Muscle layer of duodenum (tissue), 2 donors: ENCODE measurements at regions not wholly inside any gene's neighbourhood (a gene's known extent, or its start where the extent isn't known, plus 50 kb on each side); places are given as distances from the start of the nearest gene placed in this dataset.

Source experiments
- H3K27ac ChIP-seq: one replicate; pipeline ENCODE4 v1.7.0; 2013; ENCODE audit warnings: mild to moderate bottlenecking, low read length
- H3K27me3 ChIP-seq: one replicate; pipeline ENCODE4 v1.7.0; 2013; ENCODE audit warnings: low read depth, mild to moderate bottlenecking, control low read depth, low read length
- H3K36me3 ChIP-seq, 2 donors: one replicate each; pipeline ENCODE4 v1.7.0; 2013; ENCODE audit warnings: low read length in 2 of 2, control low read depth in 1 of 2, mild to moderate bottlenecking in 1 of 2; ENCODE audit not compliant: insufficient read depth in 2 of 2, control insufficient read depth in 1 of 2
- H3K4me1 ChIP-seq, 2 donors: one replicate each; pipeline ENCODE4 v1.7.0; 2013; ENCODE audit warnings: low read length in 2 of 2, mild to moderate bottlenecking in 2 of 2, control low read depth in 1 of 2, moderate library complexity in 1 of 2; ENCODE audit not compliant: insufficient read depth in 2 of 2, control insufficient read depth in 1 of 2
- H3K4me3 ChIP-seq, 2 donors: one replicate each; pipeline ENCODE4 v1.7.0; 2013; ENCODE audit warnings: low read length in 2 of 2, low read depth in 1 of 2, mild to moderate bottlenecking in 1 of 2
- H3K9me3 ChIP-seq, 2 donors: one replicate each; pipeline ENCODE4 v1.7.0; 2013; ENCODE audit warnings: low read length in 2 of 2, control low read depth in 1 of 2, mild to moderate bottlenecking in 1 of 2; ENCODE audit not compliant: control insufficient read depth in 1 of 2
- donor health status: healthy.

GRCh38 chr13:99065235-99066015 is 87.6 kb upstream of the DOCK9 start:
- H3K9me3 ChIP-seq = no peaks in the 10 kb centered on the region
- H3K27me3 ChIP-seq = no peaks in the 10 kb centered on the region
- no peaks in the 10 kb centered on the region for H3K36me3 ChIP-seq
- no peak overlapping the region for H3K4me3 ChIP-seq
- H3K27ac ChIP-seq = no peak overlapping the region
- peaks cover 18 to 50% of the 10 kb centered on the region in 2 donors for H3K4me1 ChIP-seq

- Histone ChIP-seq H3K4me1 (peaks cover 13 to 43% of the 10 kb centered on the region in 2 donors), H3K27ac (no peak overlapping the region), H3K36me3 (no peaks in the 10 kb centered on the region), H3K27me3 (no peaks in the 10 kb centered on the region), H3K4me3 (no peak overlapping the region), H3K9me3 (no peaks in the 10 kb centered on the region)
Measured at GRCh38 chr13:99066219-99066618, 88.4 kb upstream of the DOCK9 start.

- Histone ChIP-seq H3K4me1 (peaks cover 13 to 40% of the 10 kb centered on the region in 2 donors), H3K4me3 (no peak overlapping the region), H3K36me3 (no peaks in the 10 kb centered on the region), H3K27me3 (no peaks in the 10 kb centered on the region), H3K27ac (peak overlapping the region; percentile 48), H3K9me3 (no peaks in the 10 kb centered on the region)
Measured at GRCh38 chr13:99067159-99067985, 89.5 kb upstream of the DOCK9 start.

- no peak overlapping the region for H3K27ac ChIP-seq
- H3K9me3 ChIP-seq = peaks cover 0 to 9% of the 10 kb centered on the region in 2 donors
- no peaks in the 10 kb centered on the region for H3K27me3 ChIP-seq
- H3K4me3 ChIP-seq = no peak overlapping the region
- H3K4me1 ChIP-seq = peaks cover 0 to 24% of the 10 kb centered on the region in 2 donors
- peaks cover 0 to 5% of the 10 kb centered on the region in 2 donors for H3K36me3 ChIP-seq
Measured at GRCh38 chr13:99071211-99071610, 93.3 kb upstream of the DOCK9 start.

- H3K27me3 ChIP-seq = no peaks in the 10 kb centered on the region
- H3K27ac ChIP-seq = no peak overlapping the region
- H3K4me3 ChIP-seq = no peak overlapping the region
- peaks cover 0 to 20% of the 10 kb centered on the region in 2 donors for H3K4me1 ChIP-seq
- peaks cover 0 to 9% of the 10 kb centered on the region in 2 donors for H3K9me3 ChIP-seq
- H3K36me3 ChIP-seq = peaks cover 0 to 5% of the 10 kb centered on the region in 2 donors
Measured at GRCh38 chr13:99071666-99072065, 93.8 kb upstream of the DOCK9 start.

- H3K27ac ChIP-seq = no peak overlapping the region
Measured at GRCh38 chr13:99072356-99072755, 94.5 kb upstream of the DOCK9 start.

GRCh38 chr13:99072941-99073340 is 95.1 kb upstream of the DOCK9 start:
- Histone ChIP-seq H3K4me1 (peaks cover 0 to 9% of the 10 kb centered on the region in 2 donors), H3K4me3 (no peak overlapping the region), H3K9me3 (peaks cover 0 to 9% of the 10 kb centered on the region in 2 donors), H3K27me3 (no peaks in the 10 kb centered on the region), H3K27ac (no peak overlapping the region), H3K36me3 (peaks cover 0 to 5% of the 10 kb centered on the region in 2 donors)

More at GRCh38 chr13:99072356-99072755, 94.5 kb upstream of the DOCK9 start:
- H3K9me3 ChIP-seq = peaks cover 0 to 9% of the 10 kb centered on the region in 2 donors
- peaks cover 0 to 5% of the 10 kb centered on the region in 2 donors for H3K36me3 ChIP-seq
- H3K4me3 ChIP-seq = no peak overlapping the region
- H3K4me1 ChIP-seq = peaks cover 0 to 13% of the 10 kb centered on the region in 2 donors
- no peaks in the 10 kb centered on the region for H3K27me3 ChIP-seq

- no peaks in the 10 kb centered on the region for H3K27me3 ChIP-seq
- H3K9me3 ChIP-seq = peaks cover 0 to 9% of the 10 kb centered on the region in 2 donors
- peaks cover 0 to 5% of the 10 kb centered on the region in 2 donors for H3K36me3 ChIP-seq
- no peak overlapping the region for H3K27ac ChIP-seq
- H3K4me1 ChIP-seq = peaks cover 0 to 16% of the 10 kb centered on the region in 2 donors
- no peak overlapping the region for H3K4me3 ChIP-seq
Measured at GRCh38 chr13:99074693-99075092, 96.8 kb upstream of the DOCK9 start.

GRCh38 chr13:99075268-99076191 is 97.7 kb upstream of the DOCK9 start:
- no peaks in the 10 kb centered on the region for H3K27me3 ChIP-seq
- peaks cover 0 to 10% of the 10 kb centered on the region in 2 donors for H3K4me1 ChIP-seq
- H3K4me3 ChIP-seq = no peak overlapping the region
- H3K27ac ChIP-seq = no peak overlapping the region
- peaks cover 0 to 5% of the 10 kb centered on the region in 2 donors for H3K36me3 ChIP-seq
- peaks cover 0 to 9% of the 10 kb centered on the region in 2 donors for H3K9me3 ChIP-seq

- H3K4me3 ChIP-seq = no peak overlapping the region
- H3K27ac ChIP-seq = no peak overlapping the region
- peaks cover 0 to 5% of the 10 kb centered on the region in 2 donors for H3K36me3 ChIP-seq
- H3K4me1 ChIP-seq = peaks cover 0 to 14% of the 10 kb centered on the region in 2 donors
- H3K9me3 ChIP-seq = peaks cover 0 to 9% of the 10 kb centered on the region in 2 donors
- no peaks in the 10 kb centered on the region for H3K27me3 ChIP-seq
Measured at GRCh38 chr13:99078017-99078771, 100.3 kb upstream of the DOCK9 start.
